Transverse colon (tissue), 4 donors: ENCODE measurements at regions not wholly inside any gene's neighbourhood (a gene's known extent, or its start where the extent isn't known, plus 50 kb on each side); places are given as distances from the start of the nearest gene placed in this dataset.

Source experiments
- DNase-seq: peaks from one replicate; pipeline ENCODE4 v3.0.0-alpha.2; 2019
- H3K27ac ChIP-seq, 4 donors: fragments of 200-600 bp; sonication (generic); 2 replicates each; pipeline ENCODE4 v1.5.1; 2016 to 2018; ENCODE audit warnings: inconsistent platforms in 4 of 4
- H3K27me3 ChIP-seq: fragments of 200-600 bp; sonication (generic); 2 replicates; pipeline ENCODE4 v1.5.1; 2017; ENCODE audit warnings: inconsistent platforms
- H3K36me3 ChIP-seq, 4 donors: fragments of 200-600 bp; sonication (generic); 2 replicates each; pipeline ENCODE4 v1.5.1; 2017 to 2019; ENCODE audit warnings: inconsistent platforms in 4 of 4
- H3K4me1 ChIP-seq, 4 donors: fragments of 200-600 bp; sonication (generic); 2 replicates each; pipeline ENCODE4 v1.5.1; 2017 to 2020; ENCODE audit warnings: inconsistent platforms in 4 of 4
- H3K4me3 ChIP-seq, 4 donors: fragments of 200-600 bp; sonication (generic); 1 replicate in 1 of 4; 2 replicates in 3 of 4; pipeline versions ENCODE4 v1.5.1 to v1.6.1; 2017 to 2019; ENCODE audit warnings: inconsistent platforms in 4 of 4
- H3K9me3 ChIP-seq, 2 donors: fragments of 200-600 bp; sonication (generic); 2 replicates each; pipeline ENCODE4 v1.5.1; 2017 to 2019; ENCODE audit warnings: inconsistent platforms in 2 of 2
- CTCF ChIP-seq, 5 experiments: fragments of 200-600 bp in 3 of 5; fragments of 450-650 bp in 2 of 5; sonication (generic) in 3 of 5; IDR thresholded peaks; 1 replicate in 2 of 5; 2 replicates in 3 of 5; pipeline ENCODE4 v1.5.1; 2016 to 2017; ENCODE audit warnings: antibody characterized with exemption in 5 of 5, inconsistent platforms in 3 of 5, mild to moderate bottlenecking in 2 of 5, moderate library complexity in 1 of 5
- EP300 ChIP-seq: sonication (generic); formaldehyde crosslinking; IDR thresholded peaks from one replicate; pipeline ENCODE4 v1.6.1; 2017; ENCODE audit warnings: antibody characterized with exemption, low read depth
- POLR2A ChIP-seq: fragments of 450-650 bp; IDR thresholded peaks from one replicate; pipeline ENCODE4 v1.6.1; 2016; ENCODE audit warnings: antibody characterized with exemption, mild to moderate bottlenecking, moderate library complexity
- POLR2AphosphoS5 ChIP-seq, 3 donors: sonication (generic); formaldehyde crosslinking; IDR thresholded peaks; one replicate each; pipeline ENCODE4 v1.6.1; 2016; ENCODE audit warnings: antibody characterized with exemption in 3 of 3
- WGBS, 2 donors: methylation state at CpG; one replicate each; pipeline ENCODE4 v1.1.5; 2018; ENCODE audit warnings: low coverage in 1 of 2; 5-methylcytosine and 5-hydroxymethylcytosine counted together
- in situ Hi-C, 4 donors: fragments of 200-750 bp; cut with MboI; loops; one replicate each; pipeline versions ENCODE4 v1.15.0 to v1.15.1; 2017; ENCODE audit warnings: low sequenced_read_pairs in 3 of 4, low pct_ligation_motif_present in 1 of 4, low pct_unique_long_range_greater_than_20kb in 1 of 4
- intact Hi-C: fragments of 100-400 bp; cut with DNase I; formaldehyde crosslinking; loops from one replicate; pipeline ENCODE4 v1.15.1; 2023; ENCODE audit warnings: low total_unique reads

GRCh38 chr9:18118268-18118667, 355.7 kb upstream of the ADAMTSL1 start:
- H3K27ac ChIP-seq, result no peak overlapping the region
- intact Hi-C loops (no loop called here), in situ Hi-C loops (no loop called here)
- H3K36me3 ChIP-seq, result no peaks in the 10 kb centered on the region
- no peaks in the 10 kb centered on the region for H3K27me3 ChIP-seq
- H3K9me3 ChIP-seq, result no peaks in the 10 kb centered on the region
- no peak overlapping the region for H3K4me3 ChIP-seq
- no peak for TF ChIP-seq EP300
- no peak for TF ChIP-seq POLR2A
- TF ChIP-seq CTCF (IDR thresholded peaks at IDR 0.05), result no peak
- TF ChIP-seq POLR2AphosphoS5 (IDR thresholded peaks at IDR 0.05), result no peak
- no peaks in the 10 kb centered on the region for H3K4me1 ChIP-seq
- DNase-seq, result no peak

DNA sequence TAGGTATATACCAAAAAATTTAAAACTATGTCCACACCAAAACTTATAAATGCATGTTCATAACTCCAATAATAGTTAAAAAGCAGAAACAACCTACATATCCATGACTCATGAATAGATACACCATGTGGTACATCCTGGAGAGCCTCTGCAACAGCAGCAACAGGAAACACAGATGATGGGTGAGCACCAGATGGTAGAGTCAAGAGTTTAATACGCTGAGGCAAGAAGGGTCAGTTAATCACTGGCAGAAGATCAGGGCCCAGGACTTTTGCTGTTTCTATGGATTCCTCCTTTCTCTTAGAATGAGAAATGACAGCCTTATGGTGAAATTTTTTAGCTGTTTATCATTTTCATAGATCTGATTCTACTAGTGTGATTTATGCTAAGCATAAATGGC, 351.8 kb upstream of the ADAMTSL1 start:
- intact Hi-C loops, result no loop called here
- 44 to 52% methylated on average over 1 of the region's 1 CpG for WGBS, 2 donors

GRCh38 chr9:18124760-18125159, 349.2 kb upstream of the ADAMTSL1 start:
- peaks cover 0 to 4% (median 0%) of the 10 kb centered on the region in 4 donors for H3K4me1 ChIP-seq
- no peak overlapping the region for H3K27ac ChIP-seq
- no peaks in the 10 kb centered on the region for H3K9me3 ChIP-seq
- intact Hi-C loops, result no loop called here
- no peak overlapping the region for H3K4me3 ChIP-seq
- DNase-seq, result no peak
- in situ Hi-C loops, result no loop called here
- WGBS, 2 donors, result 85 to 87% methylated on average over 1 of the region's 1 CpG
- no peaks in the 10 kb centered on the region for H3K36me3 ChIP-seq
- H3K27me3 ChIP-seq, result no peaks in the 10 kb centered on the region
- TF ChIP-seq EP300 (no peak), POLR2AphosphoS5 (IDR thresholded peaks at IDR 0.05) (no peak), CTCF (IDR thresholded peaks at IDR 0.05) (no peak), POLR2A (no peak)

More for the DNA sequence above, 351.8 kb upstream of the ADAMTSL1 start:
- H3K9me3 ChIP-seq, result no peaks in the 10 kb centered on the region
- TF ChIP-seq POLR2A (no peak), EP300 (no peak), CTCF (IDR thresholded peaks at IDR 0.05) (no peak), POLR2AphosphoS5 (IDR thresholded peaks at IDR 0.05) (no peak)
- no peak for DNase-seq
- H3K27ac ChIP-seq, result no peak overlapping the region
- H3K36me3 ChIP-seq, result no peaks in the 10 kb centered on the region
- no peaks in the 10 kb centered on the region for H3K27me3 ChIP-seq
- no peaks in the 10 kb centered on the region for H3K4me1 ChIP-seq
- in situ Hi-C loops, result no loop called here
- H3K4me3 ChIP-seq, result no peak overlapping the region

DNA sequence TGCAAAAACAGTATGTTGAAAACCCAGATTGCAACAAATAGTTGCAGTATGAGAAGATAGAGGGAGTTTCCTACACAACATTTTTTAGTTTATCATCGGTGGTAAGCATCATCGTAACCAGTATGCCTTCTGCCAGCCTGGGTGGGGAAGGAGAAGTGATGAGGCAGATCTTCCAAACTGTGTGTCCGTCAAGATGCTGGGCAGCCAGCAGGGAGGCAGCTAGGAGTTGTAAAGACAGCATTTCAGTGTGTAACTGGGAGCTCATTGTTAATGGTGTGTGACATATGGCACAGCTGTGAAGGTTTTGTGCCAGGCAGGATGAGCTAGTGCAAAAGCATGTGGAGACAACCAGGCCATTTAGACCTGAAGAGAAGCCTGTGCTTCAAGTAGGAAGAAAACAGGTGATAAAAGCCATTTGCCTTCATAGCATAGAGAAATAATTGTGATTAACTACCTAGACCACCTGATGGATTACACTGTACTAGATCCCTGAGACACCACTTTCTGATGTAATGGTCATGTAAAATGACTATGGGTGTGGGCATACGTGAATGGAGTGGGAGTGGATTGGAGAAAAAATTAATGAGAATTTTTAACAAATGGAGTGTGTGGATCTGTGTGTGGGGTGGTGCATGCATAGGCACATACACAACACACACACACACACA, 347.0 kb upstream of the ADAMTSL1 start:
- intact Hi-C loops (no loop called here), in situ Hi-C loops (no loop called here)
- Histone ChIP-seq H3K9me3 (no peaks in the 10 kb centered on the region), H3K27ac (no peak overlapping the region), H3K27me3 (no peaks in the 10 kb centered on the region), H3K36me3 (no peaks in the 10 kb centered on the region), H3K4me3 (no peak overlapping the region), H3K4me1 (peaks cover 0 to 4% (median 0%) of the 10 kb centered on the region in 4 donors)
- TF ChIP-seq EP300 (no peak), POLR2A (no peak)
- DNase-seq, result no peak
- WGBS, 2 donors, result 57 to 82% methylated on average over 3 to 4 of the region's 4 CpGs

DNA sequence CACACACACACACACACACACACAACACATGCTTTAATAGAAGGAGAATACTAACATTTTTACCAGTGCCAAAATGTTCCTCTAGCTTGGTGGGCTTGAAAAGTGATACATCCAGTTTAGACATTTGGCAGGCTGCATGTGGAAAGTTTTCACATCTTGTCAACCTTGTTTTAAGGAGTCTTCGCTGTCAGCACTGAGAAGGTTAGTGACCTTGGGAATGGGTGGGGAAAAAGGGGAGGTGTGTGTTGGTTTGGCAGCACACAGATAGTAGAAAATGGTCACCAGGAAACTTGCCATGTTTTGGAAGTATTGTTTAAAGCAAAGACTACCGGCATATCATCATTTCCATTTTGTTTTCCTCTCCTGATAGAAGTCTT, 346.5 kb upstream of the ADAMTSL1 start:
- Histone ChIP-seq H3K4me1 (peaks cover 0 to 4% (median 0%) of the 10 kb centered on the region in 4 donors), H3K36me3 (no peaks in the 10 kb centered on the region), H3K9me3 (no peaks in the 10 kb centered on the region), H3K27ac (no peak overlapping the region), H3K4me3 (no peak overlapping the region), H3K27me3 (no peaks in the 10 kb centered on the region)
- intact Hi-C loops (no loop called here), in situ Hi-C loops (no loop called here)
- WGBS, 2 donors, result 75 to 77% methylated on average over 1 to 2 of the region's 2 CpGs
- TF ChIP-seq POLR2A (no peak), CTCF (IDR thresholded peaks at IDR 0.05) (no peak), POLR2AphosphoS5 (IDR thresholded peaks at IDR 0.05) (no peak), EP300 (no peak)
- no peak for DNase-seq
